ENCODE measurements at regions not wholly inside any gene's neighbourhood (a gene's known extent, or its start where the extent isn't known, plus 50 kb on each side); places are given as distances from the start of the nearest gene placed in this dataset.

GRCh38 chr6:139480356-139481165 is 106.1 kb upstream of the CITED2 start:
- Histone ChIP-seq H3K36me3 (ENCODE audit: low read depth) (no peaks in the 10 kb centered on the region), H3K9me3 (ENCODE audit: severe bottlenecking) (no peaks in the 10 kb centered on the region), H3K27ac (ENCODE audit: poor library complexity, severe bottlenecking) (no peak overlapping the region), H3K4me1 (ENCODE audit: insufficient read depth, poor library complexity, severe bottlenecking) (no peaks in the 10 kb centered on the region), H3K4me3 (ENCODE audit: severe bottlenecking) (no peak overlapping the region), H3K27me3 (ENCODE audit: insufficient read depth, poor library complexity, severe bottlenecking) (no peaks in the 10 kb centered on the region)
- no peak for TF ChIP-seq CTCF (IDR thresholded peaks at IDR 0.05; ENCODE audit: poor library complexity, severe bottlenecking)
- ATAC-seq (ENCODE audit: low read depth) (no peak), DNase-seq (ENCODE audit: low spot score) (no peak)

DNA sequence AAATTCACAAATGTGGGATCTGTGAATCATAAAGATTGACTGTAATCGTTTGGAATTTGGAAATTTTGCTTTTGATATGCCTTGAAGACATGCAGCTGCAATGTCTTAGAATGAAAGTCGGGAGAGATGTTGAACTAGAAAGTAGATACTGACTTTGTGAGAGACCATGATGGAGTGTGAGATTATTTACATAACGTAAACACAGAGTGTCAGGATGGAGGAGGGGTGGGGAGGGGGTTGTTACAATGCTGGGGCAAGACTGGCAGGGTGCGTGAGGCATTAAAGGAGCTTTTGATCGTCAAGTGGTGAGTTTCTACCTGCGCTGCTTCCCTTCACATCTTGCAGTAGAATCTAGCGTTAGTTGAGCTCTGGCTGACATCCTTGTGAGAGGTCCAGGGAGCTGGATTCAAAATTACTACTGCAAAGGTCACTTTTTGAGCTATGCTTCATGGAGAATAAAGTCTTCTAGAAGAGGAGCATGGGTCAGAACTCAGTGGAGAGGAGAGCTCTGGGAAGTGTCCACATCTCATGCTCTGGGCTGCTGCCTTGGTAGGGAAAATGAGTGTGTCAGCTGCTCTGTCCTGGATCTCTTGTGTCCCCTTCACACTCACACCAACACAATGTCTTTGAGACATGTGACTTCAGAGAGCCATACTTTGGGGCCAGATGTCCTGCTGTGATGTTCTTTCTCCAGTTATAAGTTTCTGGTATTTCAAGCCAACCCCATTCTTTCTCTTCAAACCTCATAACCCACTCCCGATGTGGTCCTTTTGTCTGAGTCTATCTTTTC is 105.2 kb upstream of the CITED2 start:
- DNase-seq (ENCODE audit: low spot score) (no peak), ATAC-seq (ENCODE audit: low read depth) (no peak)
- Histone ChIP-seq H3K4me1 (ENCODE audit: insufficient read depth, poor library complexity, severe bottlenecking) (no peaks in the 10 kb centered on the region), H3K36me3 (ENCODE audit: low read depth) (no peaks in the 10 kb centered on the region), H3K27me3 (ENCODE audit: insufficient read depth, poor library complexity, severe bottlenecking) (no peaks in the 10 kb centered on the region), H3K9me3 (ENCODE audit: severe bottlenecking) (no peaks in the 10 kb centered on the region), H3K27ac (ENCODE audit: poor library complexity, severe bottlenecking) (no peak overlapping the region), H3K4me3 (ENCODE audit: severe bottlenecking) (no peak overlapping the region)
- no peak for TF ChIP-seq CTCF (IDR thresholded peaks at IDR 0.05; ENCODE audit: poor library complexity, severe bottlenecking)

DNA sequence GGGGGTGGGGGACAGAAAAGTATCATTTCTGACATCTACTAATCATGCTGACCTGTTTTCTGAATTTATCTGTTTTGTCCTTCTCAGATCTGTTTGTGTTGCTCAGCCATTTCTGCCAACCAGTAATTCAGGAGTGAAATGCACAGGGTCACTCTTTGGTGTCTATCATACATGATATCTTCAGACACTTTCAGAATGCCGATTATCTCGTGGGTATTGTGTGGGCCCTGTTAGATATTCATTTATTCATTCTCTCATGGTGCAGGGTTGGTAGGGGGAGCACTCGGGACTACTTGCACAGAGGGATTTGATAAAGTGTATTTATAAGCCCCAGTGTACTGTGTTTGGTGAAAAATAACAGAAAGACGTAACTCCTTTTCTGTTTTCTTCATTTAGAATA is 101.2 kb upstream of the CITED2 start:
- Histone ChIP-seq H3K9me3 (ENCODE audit: severe bottlenecking) (no peaks in the 10 kb centered on the region), H3K4me3 (ENCODE audit: severe bottlenecking) (no peak overlapping the region), H3K4me1 (ENCODE audit: insufficient read depth, poor library complexity, severe bottlenecking) (no peaks in the 10 kb centered on the region), H3K36me3 (ENCODE audit: low read depth) (no peaks in the 10 kb centered on the region), H3K27ac (ENCODE audit: poor library complexity, severe bottlenecking) (no peak overlapping the region), H3K27me3 (ENCODE audit: insufficient read depth, poor library complexity, severe bottlenecking) (no peaks in the 10 kb centered on the region)
- no peak for TF ChIP-seq CTCF (IDR thresholded peaks at IDR 0.05; ENCODE audit: poor library complexity, severe bottlenecking)
- no peak for ATAC-seq (ENCODE audit: low read depth)
- no peak for DNase-seq (ENCODE audit: low spot score)

- H3K9me3 ChIP-seq (ENCODE audit: severe bottlenecking) = no peaks in the 10 kb centered on the region
- H3K27me3 ChIP-seq (ENCODE audit: insufficient read depth, poor library complexity, severe bottlenecking) = no peaks in the 10 kb centered on the region
- TF ChIP-seq CTCF (IDR thresholded peaks at IDR 0.05; ENCODE audit: poor library complexity, severe bottlenecking) = no peak
- H3K4me3 ChIP-seq (ENCODE audit: severe bottlenecking) = no peak overlapping the region
- no peaks in the 10 kb centered on the region for H3K36me3 ChIP-seq (ENCODE audit: low read depth)
- ATAC-seq (ENCODE audit: low read depth) (no peak), DNase-seq (ENCODE audit: low spot score) (no peak)
- no peak overlapping the region for H3K27ac ChIP-seq (ENCODE audit: poor library complexity, severe bottlenecking)
- no peaks in the 10 kb centered on the region for H3K4me1 ChIP-seq (ENCODE audit: insufficient read depth, poor library complexity, severe bottlenecking)
These were observed 100.8 kb upstream of the CITED2 start for GRCh38 chr6:139475241-139475640.

Data from RWPE2 (cell line).